ENCODE measurements at regions not wholly inside any gene's neighbourhood (a gene's known extent, or its start where the extent isn't known, plus 50 kb on each side); places are given as distances from the start of the nearest gene placed in this dataset.

GRCh38 chr3:166498446-166498845 lies 661.2 kb upstream of the BCHE start:
- TF ChIP-seq CTCF (IDR thresholded peaks at IDR 0.05; ENCODE audit: low read depth, low read length): no peak
- DNase-seq (ENCODE audit: extremely low read depth, low read depth): no peak

- no peak for DNase-seq (ENCODE audit: extremely low read depth, low read depth)
- no peak for TF ChIP-seq CTCF (IDR thresholded peaks at IDR 0.05; ENCODE audit: low read depth, low read length)
Measured at GRCh38 chr3:166489826-166490225, 652.6 kb upstream of the BCHE start.

GRCh38 chr3:166488977-166489672 lies 651.9 kb upstream of the BCHE start:
- TF ChIP-seq CTCF (IDR thresholded peaks at IDR 0.05; ENCODE audit: low read depth, low read length): no peak
- DNase-seq (ENCODE audit: extremely low read depth, low read depth): no peak

- TF ChIP-seq CTCF (IDR thresholded peaks at IDR 0.05; ENCODE audit: low read depth, low read length): no peak
- DNase-seq (ENCODE audit: extremely low read depth, low read depth): no peak
Measured at GRCh38 chr3:166484470-166484869, 647.2 kb upstream of the BCHE start.

- no peak for TF ChIP-seq CTCF (IDR thresholded peaks at IDR 0.05; ENCODE audit: low read depth, low read length)
- no peak for DNase-seq (ENCODE audit: extremely low read depth, low read depth)
Measured at GRCh38 chr3:166481340-166481739, 644.1 kb upstream of the BCHE start.

- no peak for DNase-seq (ENCODE audit: extremely low read depth, low read depth)
- TF ChIP-seq CTCF (IDR thresholded peaks at IDR 0.05; ENCODE audit: low read depth, low read length): no peak
Measured at GRCh38 chr3:166478356-166478755, 641.1 kb upstream of the BCHE start.

- no peak for DNase-seq (ENCODE audit: extremely low read depth, low read depth)
- no peak for TF ChIP-seq CTCF (IDR thresholded peaks at IDR 0.05; ENCODE audit: low read depth, low read length)
Measured at GRCh38 chr3:166473501-166473900, 636.3 kb upstream of the BCHE start.
